ENCODE measurements at regions not wholly inside any gene's neighbourhood (a gene's known extent, or its start where the extent isn't known, plus 50 kb on each side); places are given as distances from the start of the nearest gene placed in this dataset.

GRCh38 chr22:49600468-49600867 is 227.2 kb downstream of the BRD1 start:
- no peak for DNase-seq
- Mint-ChIP-seq H3K36me3 (ENCODE audit: low read depth) (peaks cover 7% of the 10 kb centered on the region; the same call in 1 of the 2 replicates), H3K4me3 (no peak overlapping the region), H3K9me3 (peaks cover 46% of the 10 kb centered on the region), H3K4me1 (ENCODE audit: low read depth) (no peaks in the 10 kb centered on the region), H3K27me3 (ENCODE audit: insufficient read depth) (peaks cover 4% of the 10 kb centered on the region; the same call in 1 of the 2 replicates), H3K27ac (no peak overlapping the region)
- TF ChIP-seq CTCF (IDR thresholded peaks at IDR 0.05), result no peak

- H3K4me3 Mint-ChIP-seq, result no peak overlapping the region
- peaks cover 40% of the 10 kb centered on the region for H3K9me3 Mint-ChIP-seq
- DNase-seq, result no peak
- no peak overlapping the region for H3K27ac Mint-ChIP-seq
- H3K36me3 Mint-ChIP-seq (ENCODE audit: low read depth), result 0 out of 2 replicates have a peak, but pooled peaks cover 7% of the 10 kb centered on the region
- H3K27me3 Mint-ChIP-seq (ENCODE audit: insufficient read depth), result peaks cover 4% of the 10 kb centered on the region; the same call in 1 of the 2 replicates
- H3K4me1 Mint-ChIP-seq (ENCODE audit: low read depth), result no peaks in the 10 kb centered on the region
- no peak for TF ChIP-seq CTCF (IDR thresholded peaks at IDR 0.05)
Measured at GRCh38 chr22:49599691-49600455, 227.8 kb downstream of the BRD1 start.

GRCh38 chr22:49599039-49599438 is 228.6 kb downstream of the BRD1 start:
- Mint-ChIP-seq H3K9me3 (peaks cover 32% of the 10 kb centered on the region), H3K27ac (no peak overlapping the region), H3K4me3 (no peak overlapping the region), H3K36me3 (ENCODE audit: low read depth) (0 out of 2 replicates have a peak, but pooled peaks cover 1% of the 10 kb centered on the region), H3K27me3 (ENCODE audit: insufficient read depth) (peaks cover 4% of the 10 kb centered on the region; the same call in 1 of the 2 replicates), H3K4me1 (ENCODE audit: low read depth) (no peaks in the 10 kb centered on the region)
- no peak for DNase-seq
- TF ChIP-seq CTCF (IDR thresholded peaks at IDR 0.05), result no peak

- no peak for DNase-seq
- H3K36me3 Mint-ChIP-seq (ENCODE audit: low read depth), result no peaks in the 10 kb centered on the region
- no peak overlapping the region for H3K4me3 Mint-ChIP-seq
- no peaks in the 10 kb centered on the region for H3K4me1 Mint-ChIP-seq (ENCODE audit: low read depth)
- peaks cover 4% of the 10 kb centered on the region; the same call in 1 of the 2 replicates for H3K27me3 Mint-ChIP-seq (ENCODE audit: insufficient read depth)
- no peak for TF ChIP-seq CTCF (IDR thresholded peaks at IDR 0.05)
- peaks cover 25% of the 10 kb centered on the region for H3K9me3 Mint-ChIP-seq
- no peak overlapping the region for H3K27ac Mint-ChIP-seq
Measured at GRCh38 chr22:49598338-49598737, 229.3 kb downstream of the BRD1 start.

- H3K4me1 Mint-ChIP-seq (ENCODE audit: low read depth), result no peaks in the 10 kb centered on the region
- DNase-seq, result no peak
- H3K9me3 Mint-ChIP-seq, result peaks cover 18% of the 10 kb centered on the region
Measured at GRCh38 chr22:49597428-49598039, 230.1 kb downstream of the BRD1 start.

More at GRCh38 chr22:49597428-49598039, 230.1 kb downstream of the BRD1 start:
- H3K27me3 Mint-ChIP-seq (ENCODE audit: insufficient read depth), result peaks cover 4% of the 10 kb centered on the region; the same call in 1 of the 2 replicates
- H3K36me3 Mint-ChIP-seq (ENCODE audit: low read depth), result no peaks in the 10 kb centered on the region
- no peak overlapping the region for H3K4me3 Mint-ChIP-seq
- no peak overlapping the region for H3K27ac Mint-ChIP-seq
- TF ChIP-seq CTCF (IDR thresholded peaks at IDR 0.05), result no peak
